ENCODE measurements at regions not wholly inside any gene's neighbourhood (a gene's known extent, or its start where the extent isn't known, plus 50 kb on each side); places are given as distances from the start of the nearest gene placed in this dataset.
"Not testable (repeated sequence)": the region's sequence is repeated elsewhere in the genome, so short reads cannot be mapped to it uniquely, and the experiment has no call there.

DNA sequence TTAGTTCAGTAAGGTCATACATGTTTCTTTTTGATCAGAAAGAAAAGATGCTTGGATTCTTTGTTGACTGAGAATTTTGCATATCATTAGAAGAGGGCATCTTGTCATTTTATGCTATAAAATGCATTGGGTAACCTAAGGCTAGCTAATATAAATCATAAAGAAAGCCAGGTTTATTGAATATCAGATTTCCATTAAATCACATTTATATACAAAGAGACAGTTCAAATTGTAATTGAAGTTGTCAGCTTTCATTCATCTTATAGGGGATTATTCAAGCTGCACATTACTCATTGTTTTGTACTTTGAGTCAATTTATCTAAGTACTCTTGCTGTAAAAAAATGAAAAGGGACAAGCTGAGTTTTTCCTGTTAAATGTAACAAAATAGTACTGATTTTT is 259.1 kb upstream of the CDH12 start:
- Mint-ChIP-seq H3K27me3 (no peaks in the 10 kb centered on the region), H3K36me3 (no peaks in the 10 kb centered on the region), H3K4me3 (no peak overlapping the region), H3K9me3 (no peaks in the 10 kb centered on the region), H3K27ac (no peak overlapping the region), H3K4me1 (no peaks in the 10 kb centered on the region)
- ATAC-seq = no peak

DNA sequence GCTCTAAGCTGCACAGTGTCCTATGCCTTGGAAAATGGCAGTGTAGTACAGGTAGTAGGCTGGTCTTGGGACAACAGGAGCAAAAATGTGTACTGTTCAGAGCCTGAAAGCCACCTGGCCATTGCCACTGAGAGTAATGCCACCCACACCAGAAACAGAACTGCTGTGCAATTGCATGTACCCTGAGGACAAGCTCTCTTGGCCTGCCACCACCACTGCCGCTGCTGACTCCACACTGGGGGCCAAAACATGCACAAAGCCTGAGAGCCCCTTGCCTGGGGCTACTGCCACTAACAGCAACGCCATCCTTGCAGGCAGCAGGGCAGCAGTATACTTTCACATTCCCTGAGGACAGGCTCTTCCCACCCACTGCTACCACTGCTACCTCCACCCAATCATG is 251.9 kb upstream of the CDH12 start:
- peaks cover 3% of the 10 kb centered on the region for H3K9me3 Mint-ChIP-seq
- no peak overlapping the region for H3K27ac Mint-ChIP-seq
- H3K27me3 Mint-ChIP-seq = no peaks in the 10 kb centered on the region
- no peaks in the 10 kb centered on the region for H3K4me1 Mint-ChIP-seq
- no peaks in the 10 kb centered on the region for H3K36me3 Mint-ChIP-seq
- H3K4me3 Mint-ChIP-seq = no peak overlapping the region
- no peak for ATAC-seq

DNA sequence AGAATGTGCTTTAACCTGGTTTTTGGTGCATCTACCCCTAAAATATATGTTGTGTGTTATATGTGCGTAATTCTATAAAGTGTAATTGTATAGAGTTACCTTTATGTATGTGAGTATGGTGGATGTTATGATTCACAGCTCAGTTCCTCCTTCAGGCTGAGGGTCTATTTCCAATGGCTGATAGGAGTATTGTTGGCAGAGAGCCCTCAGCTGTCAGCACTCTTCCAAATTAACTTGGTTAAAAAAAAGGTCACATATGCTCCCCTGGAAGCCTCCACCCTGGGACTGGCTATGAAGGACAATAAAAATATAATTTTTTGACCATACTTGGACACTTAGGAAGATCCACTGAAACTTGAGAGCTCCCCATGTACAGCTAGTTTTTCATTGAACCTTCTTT is 250.4 kb upstream of the CDH12 start:
- Mint-ChIP-seq H3K36me3 (no peaks in the 10 kb centered on the region), H3K27me3 (no peaks in the 10 kb centered on the region), H3K4me3 (no peak overlapping the region), H3K27ac (no peak overlapping the region), H3K4me1 (no peaks in the 10 kb centered on the region), H3K9me3 (peaks cover 3% of the 10 kb centered on the region)
- no peak for ATAC-seq

DNA sequence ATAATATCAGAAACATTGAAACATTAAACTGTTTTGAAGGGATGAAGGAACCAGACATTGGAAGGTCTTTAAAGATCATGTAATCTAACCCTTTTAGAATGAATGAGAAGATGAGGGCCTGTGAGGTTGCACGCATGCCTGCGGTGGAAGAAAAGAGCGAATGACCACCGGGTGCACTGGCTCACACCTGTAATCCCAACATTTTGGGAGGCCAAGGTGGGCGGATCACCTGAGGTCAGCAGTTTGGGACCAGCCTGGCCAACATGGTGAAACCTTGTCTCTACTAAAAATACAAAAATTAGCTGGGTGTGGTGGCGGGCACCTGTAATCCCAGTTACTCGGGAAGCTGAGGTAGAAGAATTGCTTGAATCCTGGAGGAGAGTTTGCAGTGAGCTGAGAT is 242.3 kb upstream of the CDH12 start:
- H3K27me3 Mint-ChIP-seq, H3K4me3 Mint-ChIP-seq, H3K27ac Mint-ChIP-seq, H3K4me1 Mint-ChIP-seq, H3K36me3 Mint-ChIP-seq, H3K9me3 Mint-ChIP-seq, ATAC-seq: not testable (repeated sequence)

DNA sequence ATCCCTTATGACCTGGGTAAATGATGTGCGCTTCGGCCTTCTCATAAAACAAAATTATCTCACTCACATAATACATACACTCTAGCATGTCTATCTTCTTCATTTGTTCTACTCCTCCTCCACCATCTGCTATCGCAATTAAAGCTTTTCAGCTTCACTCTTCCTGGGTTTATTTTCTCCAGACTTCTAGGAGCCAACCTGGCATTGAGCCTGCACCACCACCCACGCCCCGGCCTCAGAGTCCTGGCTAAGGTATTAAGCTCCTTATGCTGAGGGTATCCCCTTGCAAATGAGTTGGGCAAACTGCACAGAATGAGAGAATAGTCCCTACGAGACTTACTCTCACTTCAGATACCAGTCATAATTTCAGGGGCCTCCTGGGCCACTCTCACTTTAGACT is 236.1 kb upstream of the CDH12 start:
- H3K4me3 Mint-ChIP-seq = no peak overlapping the region
- ATAC-seq = peak; percentile 28
- no peaks in the 10 kb centered on the region for H3K36me3 Mint-ChIP-seq
- no peaks in the 10 kb centered on the region for H3K27me3 Mint-ChIP-seq
- H3K4me1 Mint-ChIP-seq = no peaks in the 10 kb centered on the region
- no peak overlapping the region for H3K27ac Mint-ChIP-seq
- no peaks in the 10 kb centered on the region for H3K9me3 Mint-ChIP-seq

DNA sequence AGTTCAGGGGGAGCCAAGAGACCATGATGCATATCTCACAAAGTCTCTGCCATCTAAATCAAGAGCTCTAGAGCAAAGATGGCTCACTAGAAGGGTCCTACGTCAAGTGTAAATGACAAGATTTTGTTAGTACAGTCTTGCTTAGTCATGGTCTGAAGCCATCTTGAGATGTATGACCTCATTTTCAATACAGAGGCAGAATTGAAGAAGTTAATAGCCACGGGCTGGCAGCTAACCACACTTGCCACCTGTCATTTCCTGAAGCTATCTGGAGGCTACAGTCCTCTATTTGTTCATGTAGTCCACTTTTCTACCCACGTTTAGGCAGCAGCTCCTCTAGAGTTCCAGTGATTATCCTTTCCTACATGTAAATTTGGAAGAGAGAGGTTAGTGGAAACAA is 231.7 kb upstream of the CDH12 start:
- ATAC-seq = peak; percentile 84
- no peak overlapping the region for H3K4me3 Mint-ChIP-seq
- H3K4me1 Mint-ChIP-seq = no peaks in the 10 kb centered on the region
- H3K9me3 Mint-ChIP-seq = no peaks in the 10 kb centered on the region
- H3K27ac Mint-ChIP-seq = peak overlapping the region; percentile 20
- no peaks in the 10 kb centered on the region for H3K27me3 Mint-ChIP-seq
- no peaks in the 10 kb centered on the region for H3K36me3 Mint-ChIP-seq

DNA sequence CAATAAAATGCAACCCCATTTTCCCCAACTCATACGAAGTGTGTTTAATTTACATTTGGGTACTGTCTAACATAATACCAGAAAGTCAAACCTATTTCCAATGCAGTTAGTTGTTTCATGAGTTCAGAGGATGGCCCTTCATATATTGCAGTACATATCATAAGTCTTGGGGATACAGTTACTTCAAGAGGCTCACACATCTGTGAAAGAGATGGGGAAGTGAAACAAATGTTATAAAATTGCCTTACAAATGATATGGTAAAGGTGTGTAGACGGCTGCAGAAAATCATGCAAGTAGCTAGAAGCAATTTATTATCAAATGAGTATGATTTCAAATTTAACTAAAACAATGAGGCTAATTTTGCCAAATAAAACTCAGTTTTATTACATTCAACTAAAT is 219.0 kb upstream of the CDH12 start:
- Mint-ChIP-seq H3K4me1 (peaks cover under 1% of the 10 kb centered on the region), H3K27ac (no peak overlapping the region), H3K9me3 (no peaks in the 10 kb centered on the region), H3K4me3 (no peak overlapping the region), H3K36me3 (no peaks in the 10 kb centered on the region), H3K27me3 (no peaks in the 10 kb centered on the region)
- peak; percentile 59 for ATAC-seq

DNA sequence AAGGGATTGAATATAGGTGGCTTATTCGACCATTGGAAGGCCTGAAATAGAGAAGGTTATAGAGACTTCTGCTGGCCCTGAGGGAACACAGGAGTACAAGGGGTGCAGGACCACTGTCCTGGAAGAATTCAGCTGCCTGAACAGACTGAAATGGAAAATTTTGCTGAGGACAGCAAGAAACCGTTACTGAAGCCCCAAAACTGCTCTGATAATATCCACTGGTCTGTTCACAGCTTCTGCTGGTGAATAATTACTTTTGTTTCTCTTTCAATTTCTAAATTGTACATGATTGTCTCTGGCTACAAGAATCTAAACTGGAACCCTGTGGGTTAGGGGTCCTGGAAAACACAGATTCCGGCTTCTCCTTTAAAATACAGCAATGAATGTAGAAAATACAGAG is 218.5 kb upstream of the CDH12 start:
- H3K9me3 Mint-ChIP-seq = no peaks in the 10 kb centered on the region
- H3K4me3 Mint-ChIP-seq = no peak overlapping the region

DNA sequence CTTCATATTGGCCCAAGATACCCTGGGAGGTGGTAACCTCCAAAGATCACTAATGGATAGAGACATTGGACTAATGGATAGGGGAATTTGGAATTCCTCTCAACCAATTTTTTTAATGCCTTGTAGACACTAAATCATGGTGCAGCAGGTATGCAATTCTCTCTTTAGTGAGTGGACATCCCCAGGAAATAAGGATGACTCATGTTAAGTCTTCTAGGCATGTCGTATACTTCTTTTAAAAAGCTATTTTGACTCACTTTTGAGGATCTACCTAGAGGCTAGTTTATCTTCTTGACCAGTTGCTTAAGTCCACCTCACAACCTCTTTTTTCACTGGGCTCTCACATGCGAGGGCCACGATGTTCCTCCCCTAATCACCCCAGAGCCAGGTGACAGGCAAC is 211.6 kb upstream of the CDH12 start:
- Mint-ChIP-seq H3K27ac (no peak overlapping the region), H3K36me3 (no peaks in the 10 kb centered on the region), H3K4me3 (no peak overlapping the region), H3K9me3 (no peaks in the 10 kb centered on the region), H3K4me1 (peaks cover 7% of the 10 kb centered on the region), H3K27me3 (no peaks in the 10 kb centered on the region)
- no peak for ATAC-seq

More for the DNA sequence above, 218.5 kb upstream of the CDH12 start:
- Mint-ChIP-seq H3K36me3 (no peaks in the 10 kb centered on the region), H3K27ac (no peak overlapping the region), H3K27me3 (no peaks in the 10 kb centered on the region), H3K4me1 (peaks cover 6% of the 10 kb centered on the region)
- no peak for ATAC-seq

DNA sequence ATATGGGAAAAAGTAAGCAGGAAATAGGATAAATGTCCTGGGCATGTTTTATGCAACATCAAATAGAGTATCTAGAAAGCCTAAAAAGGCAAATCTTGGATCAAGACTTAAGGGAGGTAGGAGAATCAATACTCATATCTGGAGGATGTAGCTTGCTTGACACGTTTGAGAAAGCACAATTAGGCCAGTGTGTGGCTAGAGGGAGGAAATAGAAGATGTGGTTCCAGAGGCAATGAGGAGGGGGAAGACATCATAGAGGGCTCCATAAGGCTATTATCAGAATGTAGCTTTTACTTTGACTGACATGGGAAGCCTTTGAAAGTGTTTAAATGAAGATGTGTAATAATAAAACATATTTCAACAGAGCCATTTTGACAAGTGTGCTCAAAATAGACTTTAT is 200.7 kb upstream of the CDH12 start:
- Mint-ChIP-seq H3K4me1 (no peaks in the 10 kb centered on the region), H3K36me3 (no peaks in the 10 kb centered on the region), H3K27me3 (no peaks in the 10 kb centered on the region), H3K27ac (no peak overlapping the region), H3K4me3 (no peak overlapping the region), H3K9me3 (peaks cover 3% of the 10 kb centered on the region)
- no peak for ATAC-seq

DNA sequence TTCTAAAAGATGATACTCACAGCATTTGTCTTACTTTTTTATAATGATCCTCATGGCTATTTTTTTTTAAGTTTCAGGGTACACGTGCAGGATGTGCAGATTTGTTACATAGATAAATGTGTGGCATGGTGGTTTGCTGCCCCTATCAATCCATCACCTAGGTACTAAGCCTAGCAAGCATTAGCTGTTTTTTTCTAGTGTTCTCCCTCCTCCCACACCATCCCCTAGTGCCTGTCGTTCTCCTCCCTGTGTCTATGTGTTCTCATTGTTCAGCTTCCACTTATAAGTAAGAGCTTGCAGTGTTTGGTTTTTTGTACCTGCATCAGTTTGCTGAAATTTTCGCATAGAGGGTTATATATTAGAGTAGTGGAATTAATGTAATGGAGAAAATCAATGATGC is 189.1 kb upstream of the CDH12 start:
- Mint-ChIP-seq H3K9me3 (peaks cover 3% of the 10 kb centered on the region), H3K36me3 (no peaks in the 10 kb centered on the region), H3K27ac (no peak overlapping the region), H3K27me3 (no peaks in the 10 kb centered on the region), H3K4me1 (no peaks in the 10 kb centered on the region), H3K4me3 (no peak overlapping the region)
- ATAC-seq = no peak

DNA sequence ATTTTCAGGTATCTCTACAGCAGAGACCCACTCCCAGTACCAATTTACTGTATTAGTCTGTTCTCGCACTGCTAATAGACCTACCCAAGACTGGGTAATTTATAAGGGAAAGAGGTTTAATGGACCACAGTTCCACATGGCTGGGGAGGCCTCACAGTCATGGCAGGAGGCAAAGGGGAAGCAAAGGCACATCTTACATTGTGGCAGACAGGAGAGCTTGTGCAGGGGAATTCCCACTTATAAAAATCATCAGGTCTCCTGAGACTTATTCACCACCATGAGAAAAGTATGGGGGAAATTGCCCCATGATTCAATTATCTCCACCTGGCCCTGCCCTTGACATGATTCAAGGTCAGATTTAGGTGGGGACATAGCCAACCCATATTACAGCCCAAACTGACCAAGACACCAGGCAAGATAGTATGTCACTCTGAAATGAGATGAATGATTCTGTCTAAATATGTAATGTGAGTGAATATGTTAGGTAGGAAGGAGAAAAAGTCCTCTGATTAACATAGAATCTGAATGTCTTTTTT is 182.5 kb upstream of the CDH12 start:
- Mint-ChIP-seq H3K4me1 (no peaks in the 10 kb centered on the region), H3K27me3 (no peaks in the 10 kb centered on the region), H3K4me3 (no peak overlapping the region), H3K36me3 (no peaks in the 10 kb centered on the region), H3K9me3 (peaks cover 3% of the 10 kb centered on the region), H3K27ac (no peak overlapping the region)
- ATAC-seq = no peak

DNA sequence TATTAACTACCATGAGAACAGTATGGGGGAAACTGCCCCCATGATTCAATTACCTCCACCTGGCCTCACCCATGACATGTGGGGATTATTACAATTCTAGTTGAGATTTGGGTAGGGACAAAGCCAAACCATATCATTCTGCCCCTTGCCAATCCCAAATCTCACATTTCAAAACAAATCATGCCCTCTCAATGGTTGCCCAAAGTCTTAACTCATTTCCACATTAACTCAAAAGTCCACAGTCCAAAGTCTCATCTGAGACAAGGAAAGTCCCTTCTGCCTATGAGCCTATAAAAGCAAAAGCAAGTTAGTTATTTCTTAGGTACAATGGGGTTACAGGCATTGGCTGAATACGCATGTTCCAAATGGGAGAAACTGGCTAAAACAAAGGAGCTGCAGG is 180.7 kb upstream of the CDH12 start:
- no peaks in the 10 kb centered on the region for H3K27me3 Mint-ChIP-seq
- H3K4me3 Mint-ChIP-seq = no peak overlapping the region
- ATAC-seq = no peak
- H3K4me1 Mint-ChIP-seq = no peaks in the 10 kb centered on the region
- no peaks in the 10 kb centered on the region for H3K36me3 Mint-ChIP-seq
- H3K27ac Mint-ChIP-seq = no peak overlapping the region
- peaks cover 3% of the 10 kb centered on the region for H3K9me3 Mint-ChIP-seq

DNA sequence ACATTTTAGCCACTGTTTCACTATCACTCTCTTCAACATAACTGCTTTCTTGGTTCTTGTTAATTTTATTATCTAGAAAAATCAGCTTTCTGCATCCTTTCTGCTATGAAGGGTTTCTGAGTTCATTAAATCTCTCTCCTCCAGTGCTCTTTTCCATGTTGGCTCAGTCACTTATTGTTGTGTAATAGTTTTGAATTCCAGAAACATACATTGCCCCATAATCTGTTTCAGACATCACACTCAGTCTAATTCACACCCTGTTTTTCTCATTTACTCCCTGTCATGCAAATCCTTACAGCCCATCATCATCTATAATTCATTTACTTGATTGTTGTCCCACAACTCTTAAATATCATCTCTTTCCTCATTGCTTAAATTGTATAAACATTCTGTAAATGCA is 176.1 kb upstream of the CDH12 start:
- Mint-ChIP-seq H3K27ac (no peak overlapping the region), H3K27me3 (no peaks in the 10 kb centered on the region), H3K36me3 (no peaks in the 10 kb centered on the region), H3K4me3 (no peak overlapping the region), H3K9me3 (no peaks in the 10 kb centered on the region), H3K4me1 (no peaks in the 10 kb centered on the region)
- no peak for ATAC-seq

DNA sequence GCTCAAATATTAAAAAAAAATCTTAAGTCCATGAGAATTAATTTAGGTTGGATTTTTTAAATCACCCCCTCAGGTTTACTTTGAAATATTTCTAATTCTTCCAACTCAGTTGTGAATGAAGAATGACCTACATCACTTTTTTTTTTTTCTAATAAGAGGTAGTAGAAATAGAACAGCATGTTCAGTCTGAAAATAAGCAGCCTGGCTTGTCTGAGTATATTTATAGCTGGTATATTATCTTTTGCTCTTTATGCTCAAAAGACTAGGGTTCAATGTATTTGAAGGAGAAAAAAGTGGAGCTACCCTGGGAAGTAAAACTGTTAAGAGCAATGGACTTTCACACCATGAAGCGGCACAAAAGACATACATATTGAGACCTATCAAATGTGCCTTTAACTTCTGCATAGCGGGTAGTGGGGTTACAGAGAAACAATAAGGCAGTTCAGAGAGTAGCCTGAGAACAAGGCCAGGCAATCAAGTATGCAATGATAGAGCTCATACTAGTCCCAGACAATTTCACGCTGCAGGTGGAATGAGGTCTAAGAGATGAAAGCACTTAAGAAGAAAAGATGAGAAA is 175.4 kb upstream of the CDH12 start:
- H3K4me3 Mint-ChIP-seq = no peak overlapping the region
- H3K27ac Mint-ChIP-seq = no peak overlapping the region
- no peak for ATAC-seq
- no peaks in the 10 kb centered on the region for H3K36me3 Mint-ChIP-seq
- H3K27me3 Mint-ChIP-seq = no peaks in the 10 kb centered on the region
- H3K4me1 Mint-ChIP-seq = no peaks in the 10 kb centered on the region
- H3K9me3 Mint-ChIP-seq = no peaks in the 10 kb centered on the region

DNA sequence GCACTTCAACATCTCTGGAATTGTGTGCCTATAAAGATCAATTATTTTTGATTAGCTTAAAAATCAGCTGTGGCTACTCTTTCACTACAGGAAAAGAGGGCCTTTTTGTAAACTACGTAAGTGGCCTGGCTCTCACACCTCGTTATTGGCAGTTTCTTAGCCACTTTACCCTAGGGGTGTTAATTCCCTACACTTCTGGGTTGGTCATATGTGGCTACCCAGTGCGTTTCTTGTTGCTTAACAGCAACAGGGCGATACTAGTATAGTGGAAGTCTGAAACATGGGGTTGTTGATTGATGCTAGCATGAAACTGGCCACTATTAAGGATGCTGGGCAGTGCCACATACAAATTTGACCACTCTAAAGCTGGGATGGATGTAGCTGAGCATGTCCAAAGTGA is 174.7 kb upstream of the CDH12 start:
- no peak for ATAC-seq
- no peak overlapping the region for H3K27ac Mint-ChIP-seq
- H3K4me3 Mint-ChIP-seq = no peak overlapping the region
- H3K9me3 Mint-ChIP-seq = no peaks in the 10 kb centered on the region
- no peaks in the 10 kb centered on the region for H3K27me3 Mint-ChIP-seq
- no peaks in the 10 kb centered on the region for H3K4me1 Mint-ChIP-seq
- no peaks in the 10 kb centered on the region for H3K36me3 Mint-ChIP-seq

DNA sequence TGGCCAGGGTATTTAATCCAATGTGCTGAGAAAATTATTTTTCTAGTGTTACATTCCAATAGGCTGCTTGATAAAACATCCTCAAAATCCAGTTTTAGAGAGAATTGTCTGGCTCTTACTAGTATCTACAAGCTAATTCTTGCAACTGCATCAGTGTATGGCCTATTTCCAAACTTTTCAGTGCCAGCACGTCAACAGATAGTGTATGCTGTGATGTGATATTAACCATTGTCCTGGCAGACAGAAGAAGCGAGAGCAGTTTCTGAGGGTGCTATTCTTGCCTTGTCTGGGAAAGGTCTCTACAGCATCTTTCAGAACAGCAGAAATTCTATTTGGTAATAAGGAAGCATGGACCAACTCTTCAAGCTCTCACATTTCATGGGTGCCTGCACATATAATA is 174.2 kb upstream of the CDH12 start:
- Mint-ChIP-seq H3K4me3 (no peak overlapping the region), H3K27me3 (no peaks in the 10 kb centered on the region)
- no peak for ATAC-seq

More for the DNA sequence above, 174.2 kb upstream of the CDH12 start:
- no peaks in the 10 kb centered on the region for H3K4me1 Mint-ChIP-seq
- H3K27ac Mint-ChIP-seq = no peak overlapping the region
- H3K9me3 Mint-ChIP-seq = no peaks in the 10 kb centered on the region
- no peaks in the 10 kb centered on the region for H3K36me3 Mint-ChIP-seq
